ENCODE measurements at regions not wholly inside any gene's neighbourhood (a gene's known extent, or its start where the extent isn't known, plus 50 kb on each side); places are given as distances from the start of the nearest gene placed in this dataset.
A peak's percentile ranks its signal among the peaks of the same experiment; 100 is the strongest.

DNA sequence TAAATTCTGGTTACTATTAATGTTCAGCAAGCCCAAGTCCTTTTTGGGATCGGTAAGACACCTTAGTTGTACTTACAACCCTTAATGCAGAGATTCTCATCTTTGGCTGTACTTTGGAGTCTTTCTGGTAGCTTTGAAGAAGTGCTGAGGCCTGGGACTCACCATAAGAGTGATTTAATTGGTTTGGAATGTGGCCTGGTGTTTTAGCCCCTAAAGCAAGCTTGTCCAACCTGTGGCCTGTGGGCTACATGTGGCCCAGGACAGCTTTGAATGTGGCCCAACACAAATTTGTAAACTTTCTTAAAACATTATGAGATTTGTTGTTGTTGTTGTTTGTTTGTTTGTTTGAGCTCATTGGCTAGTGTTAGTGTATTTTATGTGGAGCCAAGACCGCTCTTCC is 215.3 kb downstream of the ZIC5 start:
- no peak for FAIRE-seq
- no peaks in the 10 kb centered on the region for H4K20me1 ChIP-seq (replicated peaks in 1 of 2; ENCODE audit: control insufficient read depth in 1 of 2, insufficient read depth in 2 of 2, low read length in 2 of 2)
- H2AK5ac ChIP-seq (ENCODE audit: low read depth, low read length): peak overlapping the region; percentile 66; the same call in 1 of the 2 replicates
- no peak overlapping the region for H2BK20ac ChIP-seq (ENCODE audit: low read length)
- no peaks in the 10 kb centered on the region; the same call in 1 of the 2 replicates for H3K23me2 ChIP-seq (ENCODE audit: low read depth, low read length)
- H3K4ac ChIP-seq (replicated peaks; ENCODE audit: insufficient read length, low read depth, low read length): no peak overlapping the region
- WGBS, 2 experiments (ENCODE audit: extremely low coverage in 1 of 2, insufficient coverage in 1 of 2, insufficient read length in 1 of 2, insufficient replicate concordance in 2 of 2, low coverage in 1 of 2, low lambda C conversion rate in 2 of 2, missing lambda C conversion rate in 1 of 2): 92% methylated on average over 2 of the region's 2 CpGs; no CpG with 5 or more reads in 1 of the 2 experiments
- peaks cover 0 to under 1% (median 0%) of the 10 kb centered on the region in 4 experiments; a peak in 3 of 8 replicates for H3K36me3 ChIP-seq (ENCODE audit: control insufficient read depth in 2 of 4, insufficient read depth in 4 of 4, low read length in 3 of 4)
- peaks cover under 1 to 6% of the 10 kb centered on the region in 2 experiments; a peak in 2 of 4 replicates for H3K9me3 ChIP-seq (ENCODE audit: insufficient read depth in 2 of 2, low read depth in 1 of 2, low read length in 1 of 2)
- H3K4me3 ChIP-seq (ENCODE audit: extremely low read depth in 1 of 4, insufficient read depth in 2 of 4, low read depth in 3 of 4, low read length in 4 of 4): no peak overlapping the region
- peaks cover 0 to 2% (median 0%) of the 10 kb centered on the region in 4 experiments; a peak in 1 of 7 replicates for H3K4me1 ChIP-seq (replicated peaks in 1 of 4; ENCODE audit: control insufficient read depth in 3 of 4, insufficient read depth in 4 of 4, low read length in 3 of 4)
- peak overlapping the region; percentile 77; the same call in 1 of the 2 replicates for H2BK12ac ChIP-seq (ENCODE audit: low read depth, low read length)
- H3K14ac ChIP-seq (ENCODE audit: insufficient read length): no peak overlapping the region
- H2BK120ac ChIP-seq (replicated peaks; ENCODE audit: low read depth, low read length): peak overlapping the region; percentile 75
- no peak overlapping the region for H3K4me2 ChIP-seq (ENCODE audit: insufficient read depth in 1 of 2, low read depth in 2 of 2, low read length in 2 of 2)
- no peak overlapping the region for H3K18ac ChIP-seq (ENCODE audit: extremely low read depth, low read length)
- peak overlapping the region; percentile 87 for H4K91ac ChIP-seq (replicated peaks; ENCODE audit: insufficient read length, low read length)
- no peak overlapping the region for H2BK15ac ChIP-seq (ENCODE audit: low read length)
- no peak overlapping the region for H3K9ac ChIP-seq (replicated peaks in 1 of 4; ENCODE audit: extremely low read depth in 1 of 4, low read depth in 3 of 4, low read length in 3 of 4)
- no peak overlapping the region for H3K27ac ChIP-seq (ENCODE audit: low read depth, low read length)
- no peak overlapping the region for H4K5ac ChIP-seq (ENCODE audit: insufficient read length, low read depth, low read length)
- no peaks in the 10 kb centered on the region for H3K79me2 ChIP-seq (ENCODE audit: control insufficient read depth in 1 of 2, insufficient read depth in 2 of 2, low read length in 2 of 2)
- DNase-seq (ENCODE audit: low read depth in 1 of 2, low spot score in 2 of 2): peak in 1 of 2 experiments; percentile 31
- H3K23ac ChIP-seq (ENCODE audit: insufficient read length): no peak overlapping the region
- H2BK5ac ChIP-seq (ENCODE audit: low read depth, low read length): no peak overlapping the region
- no peak overlapping the region for H2AFZ ChIP-seq (ENCODE audit: low read length)
- POLR2A ChIA-PET (ENCODE audit: partially characterized antibody): interaction anchor here (1.0 to 2.7 kb wide), 3 partner anchors 9 to 68 kb away, joined by 4 to 12 read pairs (median 5); no protein-coding TSS in a partner anchor
- H3K79me1 ChIP-seq (ENCODE audit: low read depth, low read length): no peaks in the 10 kb centered on the region
- H4K8ac ChIP-seq (ENCODE audit: extremely low read depth, insufficient read depth, low read length): no peak overlapping the region
- CTCF ChIA-PET (ENCODE audit: partially characterized antibody): interaction anchor here (0.7 to 2.6 kb wide), 5 partner anchors 9 to 159 kb away, joined by 5 to 11 read pairs (median 5); no protein-coding TSS in a partner anchor
- no peaks in the 10 kb centered on the region for H3K27me3 ChIP-seq (replicated peaks in 1 of 4; ENCODE audit: control insufficient read depth in 3 of 4, extremely low read depth in 1 of 4, insufficient read depth in 3 of 4, low read length in 3 of 4)
- no peak overlapping the region for H3K56ac ChIP-seq (replicated peaks; ENCODE audit: insufficient read length, low read depth, low read length)
- TF ChIP-seq, protein P1, sequence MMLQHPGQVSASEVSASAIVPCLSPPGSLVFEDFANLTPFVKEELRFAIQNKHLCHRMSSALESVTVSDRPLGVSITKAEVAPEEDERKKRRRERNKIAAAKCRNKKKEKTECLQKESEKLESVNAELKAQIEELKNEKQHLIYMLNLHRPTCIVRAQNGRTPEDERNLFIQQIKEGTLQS (IDR thresholded peaks at IDR 0.05; ENCODE audit: insufficient read depth, low read depth, low read length): no peak
- TF ChIP-seq KDM5A (IDR thresholded peaks at IDR 0.05; ENCODE audit: low read length) (no peak), PHF8 (conservative IDR thresholded peaks at IDR 0.05; ENCODE audit: low read depth, low read length) (no peak), SP4 (IDR thresholded peaks at IDR 0.05; ENCODE audit: low read length) (no peak), POLR2AphosphoS5 (IDR thresholded peaks at IDR 0.05; ENCODE audit: low read depth, low read length) (no peak), SIRT6 (IDR thresholded peaks at IDR 0.05; ENCODE audit: low read length) (no peak), CHD2 (IDR thresholded peaks at IDR 0.05; ENCODE audit: low read length) (no peak), BACH1 (IDR thresholded peaks at IDR 0.05; ENCODE audit: low read length) (no peak), CREB1 (IDR thresholded peaks at IDR 0.05) (no peak), YY1 (IDR thresholded peaks at IDR 0.05; ENCODE audit: low read depth, low read length) (no peak), RBBP5 (IDR thresholded peaks at IDR 0.05; ENCODE audit: borderline replicate concordance, low read depth, low read length) (no peak), TAF7 (optimal IDR thresholded peaks at IDR 0.05; ENCODE audit: borderline replicate concordance, low read depth, low read length) (no peak)
- TF ChIP-seq, protein P2, sequence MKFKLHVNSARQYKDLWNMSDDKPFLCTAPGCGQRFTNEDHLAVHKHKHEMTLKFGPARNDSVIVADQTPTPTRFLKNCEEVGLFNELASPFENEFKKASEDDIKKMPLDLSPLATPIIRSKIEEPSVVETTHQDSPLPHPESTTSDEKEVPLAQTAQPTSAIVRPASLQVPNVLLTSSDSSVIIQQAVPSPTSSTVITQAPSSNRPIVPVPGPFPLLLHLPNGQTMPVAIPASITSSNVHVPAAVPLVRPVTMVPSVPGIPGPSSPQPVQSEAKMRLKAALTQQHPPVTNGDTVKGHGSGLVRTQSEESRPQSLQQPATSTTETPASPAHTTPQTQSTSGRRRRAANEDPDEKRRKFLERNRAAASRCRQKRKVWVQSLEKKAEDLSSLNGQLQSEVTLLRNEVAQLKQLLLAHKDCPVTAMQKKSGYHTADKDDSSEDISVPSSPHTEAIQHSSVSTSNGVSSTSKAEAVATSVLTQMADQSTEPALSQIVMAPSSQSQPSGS (IDR thresholded peaks at IDR 0.05; ENCODE audit: low read length): no peak

Data from H1 (cell line).